ENCODE measurements at regions not wholly inside any gene's neighbourhood (a gene's known extent, or its start where the extent isn't known, plus 50 kb on each side); places are given as distances from the start of the nearest gene placed in this dataset.

GRCh38 chr7:119988401-119988800, 284.6 kb upstream of the KCND2 start:
- TF ChIP-seq CTCF (IDR thresholded peaks at IDR 0.05): no peak
- TF ChIP-seq POLR2AphosphoS5 (IDR thresholded peaks at IDR 0.05): no peak
